ENCODE measurements at regions not wholly inside any gene's neighbourhood (a gene's known extent, or its start where the extent isn't known, plus 50 kb on each side); places are given as distances from the start of the nearest gene placed in this dataset.
"Not testable (repeated sequence)": the region's sequence is repeated elsewhere in the genome, so short reads cannot be mapped to it uniquely, and the experiment has no call there.

GRCh38 chr13:19123502-19123901 is 58.1 kb downstream of the TUBA3C start:
- in situ Hi-C loops (cut with HindIII; ENCODE audit: low pct_ligation_motif_present, low pct_unique_long_range_greater_than_20kb, low sequenced_read_pairs) = no loop called here
- no peak for DNase-seq

- DNase-seq = no peak
- in situ Hi-C loops (cut with HindIII; ENCODE audit: low pct_ligation_motif_present, low pct_unique_long_range_greater_than_20kb, low sequenced_read_pairs) = no loop called here
These were observed 63.5 kb downstream of the TUBA3C start for GRCh38 chr13:19117913-19118739.

GRCh38 chr13:19109225-19109624 is 72.4 kb downstream of the TUBA3C start:
- DNase-seq; in situ Hi-C loops (cut with HindIII; ENCODE audit: low pct_ligation_motif_present, low pct_unique_long_range_greater_than_20kb, low sequenced_read_pairs): not testable (repeated sequence)

GRCh38 chr13:19103140-19103539 is 78.5 kb downstream of the TUBA3C start:
- DNase-seq = no peak
- in situ Hi-C loops (cut with HindIII; ENCODE audit: low pct_ligation_motif_present, low pct_unique_long_range_greater_than_20kb, low sequenced_read_pairs) = no loop called here

- no peak for DNase-seq
- in situ Hi-C loops (cut with HindIII; ENCODE audit: low pct_ligation_motif_present, low pct_unique_long_range_greater_than_20kb, low sequenced_read_pairs) = no loop called here
These were observed 88.3 kb downstream of the TUBA3C start for GRCh38 chr13:19093369-19093768.

- DNase-seq = no peak
- in situ Hi-C loops (cut with HindIII; ENCODE audit: low pct_ligation_motif_present, low pct_unique_long_range_greater_than_20kb, low sequenced_read_pairs) = no loop called here
These were observed 91.1 kb downstream of the TUBA3C start for GRCh38 chr13:19090495-19090894.

GRCh38 chr13:19089315-19089714 is 92.3 kb downstream of the TUBA3C start:
- no peak for DNase-seq
- in situ Hi-C loops (cut with HindIII; ENCODE audit: low pct_ligation_motif_present, low pct_unique_long_range_greater_than_20kb, low sequenced_read_pairs) = no loop called here

- DNase-seq = no peak
- in situ Hi-C loops (cut with HindIII; ENCODE audit: low pct_ligation_motif_present, low pct_unique_long_range_greater_than_20kb, low sequenced_read_pairs) = no loop called here
These were observed 93.2 kb downstream of the TUBA3C start for GRCh38 chr13:19088416-19088815.

GRCh38 chr13:19085876-19086275 is 95.7 kb downstream of the TUBA3C start:
- no peak for DNase-seq
- in situ Hi-C loops (cut with HindIII; ENCODE audit: low pct_ligation_motif_present, low pct_unique_long_range_greater_than_20kb, low sequenced_read_pairs) = no loop called here

- no peak for DNase-seq
- in situ Hi-C loops (cut with HindIII; ENCODE audit: low pct_ligation_motif_present, low pct_unique_long_range_greater_than_20kb, low sequenced_read_pairs) = no loop called here
These were observed 96.4 kb downstream of the TUBA3C start for GRCh38 chr13:19085258-19085657.

GRCh38 chr13:19083340-19083739 is 98.3 kb downstream of the TUBA3C start:
- DNase-seq = no peak
- in situ Hi-C loops (cut with HindIII; ENCODE audit: low pct_ligation_motif_present, low pct_unique_long_range_greater_than_20kb, low sequenced_read_pairs) = no loop called here

GRCh38 chr13:19075418-19075817 is 106.2 kb downstream of the TUBA3C start:
- no peak for DNase-seq
- in situ Hi-C loops (cut with HindIII; ENCODE audit: low pct_ligation_motif_present, low pct_unique_long_range_greater_than_20kb, low sequenced_read_pairs) = no loop called here

GRCh38 chr13:19074519-19074918 is 107.1 kb downstream of the TUBA3C start:
- in situ Hi-C loops (cut with HindIII; ENCODE audit: low pct_ligation_motif_present, low pct_unique_long_range_greater_than_20kb, low sequenced_read_pairs) = no loop called here

GRCh38 chr13:19074106-19074505 is 107.5 kb downstream of the TUBA3C start:
- DNase-seq; in situ Hi-C loops (cut with HindIII; ENCODE audit: low pct_ligation_motif_present, low pct_unique_long_range_greater_than_20kb, low sequenced_read_pairs): not testable (repeated sequence)

More at GRCh38 chr13:19074519-19074918, 107.1 kb downstream of the TUBA3C start:
- no peak for DNase-seq

GRCh38 chr13:19072956-19073706 is 108.5 kb downstream of the TUBA3C start:
- in situ Hi-C loops (cut with HindIII; ENCODE audit: low pct_ligation_motif_present, low pct_unique_long_range_greater_than_20kb, low sequenced_read_pairs) = not testable (repeated sequence)

GRCh38 chr13:19072543-19072942 is 109.1 kb downstream of the TUBA3C start:
- DNase-seq = no peak
- in situ Hi-C loops (cut with HindIII; ENCODE audit: low pct_ligation_motif_present, low pct_unique_long_range_greater_than_20kb, low sequenced_read_pairs) = no loop called here

More at GRCh38 chr13:19072956-19073706, 108.5 kb downstream of the TUBA3C start:
- DNase-seq = not testable (repeated sequence)

GRCh38 chr13:19071161-19071936 is 110.3 kb downstream of the TUBA3C start:
- no peak for DNase-seq
- in situ Hi-C loops (cut with HindIII; ENCODE audit: low pct_ligation_motif_present, low pct_unique_long_range_greater_than_20kb, low sequenced_read_pairs) = no loop called here

GRCh38 chr13:19070398-19070735 is 111.3 kb downstream of the TUBA3C start:
- in situ Hi-C loops (cut with HindIII; ENCODE audit: low pct_ligation_motif_present, low pct_unique_long_range_greater_than_20kb, low sequenced_read_pairs) = no loop called here
- no peak for DNase-seq

All from ACHN (cell line).